CD1c-positive myeloid dendritic cell (primary cell): ENCODE measurements at regions not wholly inside any gene's neighbourhood (a gene's known extent, or its start where the extent isn't known, plus 50 kb on each side); places are given as distances from the start of the nearest gene placed in this dataset.
"Not testable (repeated sequence)": the region's sequence is repeated elsewhere in the genome, so short reads cannot be mapped to it uniquely, and the experiment has no call there.

Experiments
- DNase-seq: peaks from one replicate; pipeline ENCODE4 v3.0.0-alpha.2; 2016; ENCODE audit errors: extremely low spot score

DNA sequence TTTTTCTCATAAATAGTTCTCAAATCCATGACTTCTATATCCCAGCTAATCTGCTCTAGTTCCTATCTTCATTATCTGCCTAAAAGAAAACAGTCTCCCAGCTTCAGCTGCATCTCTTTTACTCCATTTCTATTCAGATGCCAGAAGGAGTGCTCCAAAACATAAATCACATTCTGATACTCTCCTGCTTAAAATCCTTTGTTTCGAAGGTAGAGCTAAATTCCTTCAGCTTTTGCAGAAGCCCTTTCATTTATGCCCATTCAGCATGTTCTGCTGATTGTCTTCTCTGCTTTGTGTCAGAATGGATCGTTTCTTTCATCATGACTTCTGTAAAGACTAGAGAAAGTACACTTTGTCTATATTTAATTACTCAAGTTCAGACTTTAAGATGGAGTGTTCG is 440.1 kb upstream of the SMIM31 start:
- no peak for DNase-seq

DNA sequence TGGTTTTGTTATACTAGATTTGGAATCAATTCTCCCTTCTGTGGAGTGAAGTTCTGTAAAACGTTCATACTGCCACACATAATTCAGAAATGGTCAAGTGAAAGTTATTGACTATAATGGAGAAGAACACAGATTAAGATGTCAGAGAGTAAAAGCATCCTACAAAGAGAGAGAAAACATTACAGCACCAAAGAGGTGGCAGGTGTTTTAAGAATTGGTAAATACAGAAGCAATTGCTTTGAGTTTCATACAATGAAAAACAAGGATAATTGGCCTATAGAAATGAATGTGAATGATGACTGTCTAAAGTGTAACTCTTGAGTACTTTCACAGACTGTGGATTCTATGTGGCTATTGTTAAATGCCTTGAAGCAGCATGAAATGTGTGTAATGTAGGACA is 435.6 kb upstream of the SMIM31 start:
- DNase-seq, result no peak

DNA sequence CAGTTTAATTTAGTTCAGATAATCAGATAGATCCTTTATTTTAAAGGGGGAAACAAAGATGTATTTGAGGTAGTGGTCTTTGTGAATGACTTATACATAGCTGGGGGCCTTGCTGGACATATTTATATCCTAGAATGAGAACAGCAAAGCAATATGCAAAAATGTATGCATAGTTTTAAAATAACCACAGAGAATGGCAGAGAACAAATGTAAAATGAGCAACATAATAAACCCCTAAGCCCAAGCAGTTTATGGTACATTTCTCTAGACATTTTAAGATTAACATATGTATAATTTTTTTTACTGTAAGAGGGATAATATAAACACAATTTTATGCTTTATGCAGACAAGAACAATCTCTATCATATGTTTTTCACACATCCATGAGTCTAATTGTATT is 434.2 kb upstream of the SMIM31 start:
- no peak for DNase-seq

GRCh38 chr4:164320847-164321246 is 433.1 kb upstream of the SMIM31 start:
- no peak for DNase-seq

- no peak for DNase-seq
Measured at GRCh38 chr4:164326056-164326455, 427.9 kb upstream of the SMIM31 start.

DNA sequence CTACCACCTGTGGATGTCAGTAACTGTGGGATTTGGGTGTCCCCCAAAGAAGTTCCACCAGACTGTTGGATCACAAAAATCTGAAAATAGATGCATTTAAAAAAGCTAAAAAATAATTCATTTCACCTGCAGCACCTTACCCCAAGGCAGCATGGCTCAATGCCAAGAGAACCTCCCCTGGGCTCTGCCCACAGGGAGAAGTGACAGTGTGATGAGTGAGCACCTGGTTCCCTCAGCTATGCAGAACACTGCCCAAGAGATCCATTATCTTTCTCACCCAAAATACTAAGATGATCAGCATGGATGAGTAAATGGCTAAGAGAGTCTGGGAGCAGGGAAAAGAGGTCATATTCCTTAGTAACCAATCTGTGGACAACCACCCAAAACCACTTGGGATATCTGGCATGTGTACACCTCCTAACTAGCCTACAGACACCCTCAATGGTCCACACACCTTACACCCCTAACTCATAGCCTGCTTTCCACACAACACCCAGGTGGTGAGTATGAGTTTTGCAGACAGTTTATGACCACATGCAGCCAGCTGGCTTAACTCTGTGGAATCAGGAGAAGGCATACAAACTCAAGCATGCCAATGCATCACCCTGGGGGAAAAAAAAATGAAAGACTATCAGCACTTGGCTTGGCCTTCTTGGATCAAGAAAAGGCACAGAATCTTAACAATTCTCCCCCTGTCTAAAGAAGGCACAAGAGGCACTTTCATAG is 416.5 kb upstream of the SMIM31 start:
- DNase-seq, result no peak

DNA sequence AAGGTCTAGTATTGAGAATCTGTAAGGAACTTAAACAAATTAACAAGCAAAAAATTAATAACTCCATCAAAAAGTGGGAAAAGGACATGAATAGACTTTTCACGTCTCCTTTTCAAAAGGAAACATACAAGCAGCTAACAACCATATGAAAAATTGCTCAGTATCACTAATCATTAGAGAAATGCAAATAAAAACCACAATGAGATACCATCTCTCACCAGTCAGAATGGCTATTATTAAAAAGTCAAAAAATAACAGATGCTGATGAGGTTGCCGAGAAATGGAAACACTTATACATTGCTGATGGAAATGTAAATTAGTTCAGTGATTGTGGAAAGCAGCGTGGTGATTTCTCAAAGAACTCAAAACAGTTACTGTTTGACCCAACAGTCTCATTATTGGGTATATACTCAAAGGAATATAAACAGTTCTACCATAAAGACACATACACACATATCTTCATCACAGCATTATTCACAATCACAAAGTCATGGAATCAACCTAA is 410.4 kb upstream of the SMIM31 start:
- DNase-seq, result no peak

GRCh38 chr4:164345756-164346155 is 408.2 kb upstream of the SMIM31 start:
- DNase-seq, result no peak

- DNase-seq, result no peak
Measured at GRCh38 chr4:164350061-164350460, 403.9 kb upstream of the SMIM31 start.

- not testable (repeated sequence) for DNase-seq
Measured at GRCh38 chr4:164350716-164351115, 403.2 kb upstream of the SMIM31 start.

GRCh38 chr4:164357957-164358356 is 396.0 kb upstream of the SMIM31 start:
- DNase-seq, result no peak

GRCh38 chr4:164358400-164358799 is 395.5 kb upstream of the SMIM31 start:
- no peak for DNase-seq

DNA sequence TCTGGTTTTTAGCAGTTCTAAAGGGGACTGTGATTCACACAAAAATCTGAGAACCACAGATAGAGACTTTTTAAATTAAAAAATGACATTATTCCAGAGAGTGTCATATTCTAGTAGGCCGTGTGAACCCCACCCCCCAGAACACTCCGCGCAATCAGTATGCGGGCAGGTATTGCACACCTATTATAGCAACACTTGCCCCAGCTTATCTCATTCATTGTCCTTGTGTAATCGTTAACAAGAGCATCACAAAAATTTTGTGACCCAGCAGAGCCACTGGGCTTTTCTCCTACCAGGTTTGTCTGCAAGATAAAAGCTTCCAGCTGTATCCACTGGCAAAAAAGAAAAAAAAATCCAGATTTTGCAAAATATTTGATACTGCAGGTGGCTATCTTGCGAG is 394.1 kb upstream of the SMIM31 start:
- DNase-seq, result no peak

- no peak for DNase-seq
Measured at GRCh38 chr4:164368894-164369293, 385.0 kb upstream of the SMIM31 start.

GRCh38 chr4:164373021-164373420 is 380.9 kb upstream of the SMIM31 start:
- no peak for DNase-seq

- DNase-seq, result no peak
Measured at GRCh38 chr4:164377277-164377676, 376.7 kb upstream of the SMIM31 start.

DNA sequence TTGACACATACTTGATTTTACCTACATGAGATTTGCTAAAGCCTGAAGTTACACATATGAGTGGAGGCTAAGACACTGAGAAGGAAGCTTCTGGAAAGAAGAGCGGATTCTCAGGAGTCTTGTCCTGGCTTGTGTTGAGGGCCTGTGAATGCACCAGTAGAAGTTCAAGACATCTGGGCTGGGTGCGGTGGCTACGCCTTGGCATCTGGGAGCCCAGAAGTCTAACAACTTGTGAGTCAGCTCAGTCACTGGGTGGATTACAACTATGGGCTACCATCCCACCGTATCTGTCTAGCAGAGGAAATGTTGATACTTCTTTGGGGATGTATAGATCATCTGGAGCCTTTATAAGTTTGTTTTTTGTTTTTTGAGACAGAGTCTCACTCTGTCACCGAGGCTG is 375.6 kb upstream of the SMIM31 start:
- DNase-seq, result no peak

DNA sequence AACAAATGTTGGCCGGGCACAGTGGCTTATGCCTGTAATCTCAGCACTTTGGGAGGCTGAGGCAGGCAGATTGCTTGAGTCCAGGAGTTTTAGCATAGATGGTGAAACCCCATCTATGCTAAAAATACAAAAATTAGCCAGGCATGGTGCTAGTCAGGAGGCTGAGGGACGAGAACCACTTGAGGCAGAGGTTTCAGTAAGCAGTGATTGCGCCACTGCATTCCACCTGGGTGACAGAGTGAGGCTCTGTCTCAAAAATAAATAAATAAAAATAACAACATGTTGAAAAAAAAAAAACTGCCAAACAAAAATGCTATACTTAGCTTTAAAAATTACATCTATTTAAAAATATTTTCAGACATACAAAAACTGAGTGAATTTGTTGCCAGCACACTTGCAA is 374.2 kb upstream of the SMIM31 start:
- no peak for DNase-seq

GRCh38 chr4:164381859-164382258 is 372.1 kb upstream of the SMIM31 start:
- no peak for DNase-seq

DNA sequence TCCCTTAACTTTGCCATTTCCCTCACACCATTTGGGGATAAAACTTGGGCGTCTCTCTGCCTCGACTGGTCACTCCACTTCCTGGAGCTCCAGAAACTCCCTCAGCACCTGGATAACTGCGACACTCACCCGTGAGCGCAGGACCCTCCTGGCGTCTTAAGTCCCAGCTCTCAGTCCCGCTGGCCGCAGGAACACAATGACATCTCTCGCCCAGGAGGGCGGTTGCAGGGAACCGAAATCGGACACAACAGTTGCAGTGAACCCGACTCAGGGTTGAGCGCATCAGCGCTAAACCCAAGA is 370.9 kb upstream of the SMIM31 start:
- DNase-seq, result no peak

DNA sequence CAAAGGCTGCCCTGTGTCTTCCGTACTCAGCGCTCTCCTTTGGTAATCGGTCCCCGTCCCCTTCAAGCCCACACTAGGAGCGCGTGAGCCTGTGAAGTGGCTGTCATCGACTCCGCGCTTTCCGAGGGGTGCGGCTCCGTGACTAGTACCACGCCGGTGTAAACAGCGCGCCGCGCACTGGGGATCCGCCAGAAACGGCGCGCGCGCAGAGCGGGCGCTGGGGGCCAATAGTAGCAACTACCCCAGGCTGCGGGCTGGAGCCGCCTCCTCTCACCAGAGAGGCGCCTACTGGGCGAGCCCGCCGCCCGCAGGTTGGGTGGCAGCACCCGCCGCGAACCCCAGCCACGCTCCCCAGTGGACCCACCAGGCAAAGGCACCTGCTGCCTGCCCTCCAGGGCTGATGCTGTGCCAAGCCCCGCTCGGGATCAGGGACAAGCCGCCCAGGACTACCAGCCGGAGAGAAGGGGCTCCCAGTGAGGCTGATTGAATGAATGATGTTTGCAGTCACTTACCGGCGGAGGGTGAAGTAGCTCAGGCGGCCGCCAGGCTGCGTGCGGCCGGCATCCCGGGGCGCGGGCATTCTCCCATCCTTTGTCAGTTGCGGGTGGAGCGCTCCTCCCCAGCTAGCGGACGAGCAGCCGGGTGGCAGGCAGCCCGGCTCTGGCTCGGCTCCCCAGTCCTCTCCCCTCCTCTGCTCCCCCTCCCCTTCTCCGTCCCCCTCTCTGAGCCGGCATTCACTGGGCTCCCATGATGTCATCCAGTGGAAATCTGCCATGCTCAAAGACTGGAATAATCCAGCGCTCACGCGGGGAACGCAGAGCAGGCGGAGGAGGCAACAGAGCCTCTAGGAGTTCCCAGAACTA is 370.3 kb upstream of the SMIM31 start:
- no peak for DNase-seq

GRCh38 chr4:164384416-164384815 is 369.5 kb upstream of the SMIM31 start:
- no peak for DNase-seq

GRCh38 chr4:164396439-164396838 is 357.5 kb upstream of the SMIM31 start:
- DNase-seq, result no peak
